OCI-LY3 (cell line): ENCODE measurements at regions not wholly inside any gene's neighbourhood (a gene's known extent, or its start where the extent isn't known, plus 50 kb on each side); places are given as distances from the start of the nearest gene placed in this dataset.
"Not testable (repeated sequence)": the region's sequence is repeated elsewhere in the genome, so short reads cannot be mapped to it uniquely, and the experiment has no call there.

ENCODE experiments used
- H2AFZ ChIP-seq: fragments of 200-600, 300-600 bp; shearing (Covaris generic); 2 replicates; pipeline ENCODE4 v1.6.0; 2014; ENCODE audit warnings: antibody characterized with exemption, low read depth, low read length
- H3K27ac ChIP-seq: fragments of 200-600, 300-600 bp; sonication (generic); 2 replicates; pipeline ENCODE4 v1.5.1; 2014; ENCODE audit warnings: mild to moderate bottlenecking, low read length, moderate library complexity, mixed read lengths
- H3K27me3 ChIP-seq: fragments of 200-600, 300-600 bp; sonication (generic); 2 replicates; pipeline ENCODE4 v1.6.1; 2014; ENCODE audit warnings: low read depth, low read length, mixed read lengths
- H3K36me3 ChIP-seq: fragments of 200-600, 300-600 bp; sonication (generic); replicated peaks from 2 replicates; pipeline ENCODE3; 2014; ENCODE audit warnings: low read depth, low read length, mixed read lengths
- H3K4me1 ChIP-seq: fragments of 300-600, 200-600 bp; sonication (generic); 2 replicates; pipeline ENCODE4 v1.6.1; 2014; ENCODE audit warnings: low read length, mixed read lengths
- H3K4me2 ChIP-seq: fragments of 200-600, 300-600 bp; sonication (generic); 2 replicates; pipeline ENCODE4 v1.6.1; 2014; ENCODE audit warnings: low read length, mixed read lengths
- H3K4me3 ChIP-seq: fragments of 300-600, 200-600 bp; sonication (generic); 2 replicates; pipeline ENCODE4 v1.5.1; 2014; ENCODE audit warnings: antibody characterized with exemption, mild to moderate bottlenecking, low read length, moderate library complexity
- H3K79me2 ChIP-seq: fragments of 300-600, 200-600 bp; shearing (Covaris generic); 2 replicates; pipeline ENCODE4 v1.6.1; 2014; ENCODE audit warnings: mild to moderate bottlenecking, low read length, mixed read lengths
- H3K9ac ChIP-seq: fragments of 300-600, 200-600 bp; shearing (Covaris generic); 2 replicates; pipeline ENCODE4 v1.6.0; 2014; ENCODE audit warnings: mild to moderate bottlenecking, low read length, moderate library complexity
- H3K9me3 ChIP-seq: fragments of 200-600, 300-600 bp; shearing (Covaris generic); 2 replicates; pipeline ENCODE4 v1.6.1; 2014; ENCODE audit warnings: low read length, mixed read lengths; ENCODE audit not compliant: insufficient read depth
- H4K20me1 ChIP-seq: fragments of 200-600, 300-600 bp; sonication (generic); 2 replicates; pipeline ENCODE4 v1.6.1; 2016; ENCODE audit warnings: low read length, mixed read lengths; ENCODE audit not compliant: insufficient read depth
- EZH2phosphoT487 ChIP-seq: fragments of 200-600 bp; shearing (Covaris generic); IDR thresholded peaks from 2 replicates; pipeline ENCODE4 v1.6.1; 2018; ENCODE audit warnings: antibody characterized with exemption, mixed run types, low read depth
- TF ChIP-seq, protein P1 (sequence below): fragments of 200-600, 300-600 bp; sonication (generic); IDR thresholded peaks from 2 replicates; pipeline ENCODE4 v1.5.1; 2014; ENCODE audit warnings: antibody characterized with exemption, low read length, low read depth

DNA sequence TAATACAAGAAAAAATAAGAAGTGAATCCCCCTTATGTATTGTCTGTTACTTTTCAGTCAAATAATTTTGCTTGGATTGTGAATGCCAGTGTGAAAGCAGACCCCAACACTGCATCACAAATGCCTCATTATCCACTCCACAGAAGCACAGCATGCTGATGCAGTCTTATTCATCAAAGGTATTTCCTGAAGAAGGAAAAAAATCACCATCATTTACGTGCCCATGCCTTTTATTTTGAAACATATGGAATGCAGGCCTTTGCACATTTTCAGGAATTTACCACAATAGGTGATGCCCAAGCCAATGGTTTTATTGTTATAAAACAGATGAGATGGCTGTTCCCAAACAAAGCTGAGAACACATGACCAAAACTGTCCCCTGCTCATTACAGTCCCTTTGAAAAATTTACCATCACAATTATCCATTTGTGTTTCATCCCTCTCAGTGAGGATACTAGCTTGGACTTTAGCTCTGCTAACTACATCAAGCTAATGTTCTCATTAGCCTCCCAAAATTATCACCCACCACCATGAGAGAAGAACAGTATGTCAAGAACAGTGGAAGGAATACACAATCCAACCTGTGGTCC lies 180.6 kb upstream of the HTR1E start:
- TF ChIP-seq, protein P1, sequence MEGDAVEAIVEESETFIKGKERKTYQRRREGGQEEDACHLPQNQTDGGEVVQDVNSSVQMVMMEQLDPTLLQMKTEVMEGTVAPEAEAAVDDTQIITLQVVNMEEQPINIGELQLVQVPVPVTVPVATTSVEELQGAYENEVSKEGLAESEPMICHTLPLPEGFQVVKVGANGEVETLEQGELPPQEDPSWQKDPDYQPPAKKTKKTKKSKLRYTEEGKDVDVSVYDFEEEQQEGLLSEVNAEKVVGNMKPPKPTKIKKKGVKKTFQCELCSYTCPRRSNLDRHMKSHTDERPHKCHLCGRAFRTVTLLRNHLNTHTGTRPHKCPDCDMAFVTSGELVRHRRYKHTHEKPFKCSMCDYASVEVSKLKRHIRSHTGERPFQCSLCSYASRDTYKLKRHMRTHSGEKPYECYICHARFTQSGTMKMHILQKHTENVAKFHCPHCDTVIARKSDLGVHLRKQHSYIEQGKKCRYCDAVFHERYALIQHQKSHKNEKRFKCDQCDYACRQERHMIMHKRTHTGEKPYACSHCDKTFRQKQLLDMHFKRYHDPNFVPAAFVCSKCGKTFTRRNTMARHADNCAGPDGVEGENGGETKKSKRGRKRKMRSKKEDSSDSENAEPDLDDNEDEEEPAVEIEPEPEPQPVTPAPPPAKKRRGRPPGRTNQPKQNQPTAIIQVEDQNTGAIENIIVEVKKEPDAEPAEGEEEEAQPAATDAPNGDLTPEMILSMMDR: no peak
- TF ChIP-seq EZH2phosphoT487: no peak
- Histone ChIP-seq H3K4me2 (no peak overlapping the region), H3K27me3 (no peaks in the 10 kb centered on the region), H4K20me1 (no peaks in the 10 kb centered on the region), H3K9me3 (no peaks in the 10 kb centered on the region), H3K27ac (no peak overlapping the region), H3K79me2 (no peaks in the 10 kb centered on the region), H3K4me1 (no peaks in the 10 kb centered on the region), H2AFZ (no peak overlapping the region), H3K9ac (no peak overlapping the region), H3K4me3 (no peak overlapping the region), H3K36me3 (no peaks in the 10 kb centered on the region)

DNA sequence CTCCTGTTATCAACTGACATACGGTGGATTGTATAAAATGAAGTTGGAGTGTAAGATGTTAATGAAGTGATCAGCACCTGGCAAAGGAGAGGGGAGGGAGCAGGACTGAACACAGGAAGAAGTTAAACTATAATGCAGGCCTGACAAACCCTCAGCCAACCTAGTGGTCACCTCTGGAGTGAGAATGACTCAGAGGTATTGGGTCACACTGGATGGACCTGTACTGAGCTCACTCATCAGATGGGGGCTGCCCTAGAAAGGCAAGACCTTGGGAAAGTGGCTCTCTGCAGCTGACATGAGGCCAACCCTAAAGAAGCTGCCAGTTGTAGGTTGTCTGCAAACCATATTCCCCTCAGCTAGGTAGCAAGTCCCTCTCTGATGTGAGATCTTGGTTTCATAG lies 193.3 kb upstream of the HTR1E start:
- Histone ChIP-seq H3K79me2 (no peaks in the 10 kb centered on the region), H3K27me3 (no peaks in the 10 kb centered on the region), H3K9ac (no peak overlapping the region), H3K9me3 (no peaks in the 10 kb centered on the region), H4K20me1 (no peaks in the 10 kb centered on the region), H3K4me3 (no peak overlapping the region), H3K27ac (no peak overlapping the region), H3K36me3 (no peaks in the 10 kb centered on the region), H3K4me2 (no peak overlapping the region), H2AFZ (no peak overlapping the region), H3K4me1 (peaks cover 2% of the 10 kb centered on the region)
- no peak for TF ChIP-seq EZH2phosphoT487
- TF ChIP-seq, protein P1: no peak

DNA sequence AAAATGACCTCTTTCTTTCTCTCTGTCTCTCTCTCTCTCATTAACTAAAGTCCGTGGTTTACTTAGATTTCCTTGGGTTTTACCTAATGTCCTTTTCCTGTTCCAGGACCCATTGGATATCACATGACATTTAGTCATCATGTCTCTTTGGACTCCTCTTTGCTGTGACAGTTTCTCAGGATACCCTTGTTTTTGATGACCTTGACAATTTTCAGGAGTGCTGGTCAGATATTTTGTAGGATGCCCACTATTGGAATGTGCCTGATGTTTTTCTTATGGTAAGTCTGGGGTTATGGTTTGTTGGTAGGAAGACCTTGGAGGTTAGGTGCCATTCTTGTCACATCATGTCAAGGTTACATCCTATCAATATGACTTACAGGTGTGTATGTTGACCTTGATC lies 199.2 kb upstream of the HTR1E start:
- no peaks in the 10 kb centered on the region for H3K79me2 ChIP-seq
- H3K4me1 ChIP-seq: no peaks in the 10 kb centered on the region
- no peak overlapping the region for H3K4me3 ChIP-seq
- no peaks in the 10 kb centered on the region for H4K20me1 ChIP-seq
- H3K9me3 ChIP-seq: no peaks in the 10 kb centered on the region
- no peak overlapping the region for H2AFZ ChIP-seq
- no peaks in the 10 kb centered on the region for H3K27me3 ChIP-seq
- no peak for TF ChIP-seq EZH2phosphoT487
- TF ChIP-seq, protein P1: no peak
- H3K9ac ChIP-seq: no peak overlapping the region
- H3K27ac ChIP-seq: no peak overlapping the region
- no peak overlapping the region for H3K4me2 ChIP-seq
- no peaks in the 10 kb centered on the region for H3K36me3 ChIP-seq

DNA sequence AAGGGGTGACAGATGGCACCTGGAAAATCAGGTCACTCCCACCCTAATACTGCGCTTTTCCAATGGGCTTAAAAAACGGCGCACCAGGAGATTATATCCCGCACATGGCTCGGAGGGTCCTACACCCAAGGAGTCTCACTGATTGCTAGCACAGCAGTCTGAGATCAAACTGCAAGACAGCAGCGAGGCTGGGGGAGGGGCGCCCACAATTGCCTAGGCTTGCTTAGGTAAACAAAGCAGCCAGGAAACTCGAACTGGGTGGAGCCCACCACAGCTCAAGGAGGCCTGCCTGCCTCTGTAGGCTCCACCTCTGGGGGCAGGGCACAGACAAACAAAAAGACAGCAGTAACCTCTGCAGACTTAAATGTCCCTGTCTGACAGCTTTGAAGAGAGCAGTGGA lies 205.7 kb upstream of the HTR1E start:
- not testable (repeated sequence) for H3K79me2 ChIP-seq

DNA sequence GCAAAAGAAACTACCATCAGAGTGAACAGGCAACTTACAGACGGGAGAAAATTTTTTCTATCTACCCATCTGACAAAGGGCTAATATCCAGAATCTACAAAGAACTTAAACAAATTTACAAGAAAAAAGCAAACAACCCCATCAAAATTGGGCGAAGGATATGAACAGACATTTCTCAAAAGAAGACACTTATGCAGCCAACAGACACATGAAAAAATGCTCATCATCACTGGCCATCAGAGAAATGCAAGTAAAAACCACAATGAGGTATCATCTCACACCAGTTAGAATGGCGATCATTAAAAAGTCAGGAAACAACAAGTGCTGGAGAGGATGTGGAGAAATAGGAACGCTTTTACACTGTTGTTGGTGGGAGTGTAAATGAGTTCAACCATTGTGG lies 206.6 kb upstream of the HTR1E start:
- H4K20me1 ChIP-seq, H3K79me2 ChIP-seq, H3K4me2 ChIP-seq, H3K27me3 ChIP-seq, H3K4me3 ChIP-seq, H3K4me1 ChIP-seq, H3K9me3 ChIP-seq, H3K9ac ChIP-seq, H2AFZ ChIP-seq, H3K27ac ChIP-seq, H3K36me3 ChIP-seq: not testable (repeated sequence)

More for the DNA sequence above, 205.7 kb upstream of the HTR1E start:
- not testable (repeated sequence) for H3K4me2 ChIP-seq, H3K4me3 ChIP-seq, H3K4me1 ChIP-seq, H3K27ac ChIP-seq, H2AFZ ChIP-seq, H3K27me3 ChIP-seq, H4K20me1 ChIP-seq, H3K36me3 ChIP-seq, H3K9me3 ChIP-seq, H3K9ac ChIP-seq
